Prostate gland (tissue), 2 donors: ENCODE measurements at regions not wholly inside any gene's neighbourhood (a gene's known extent, or its start where the extent isn't known, plus 50 kb on each side); places are given as distances from the start of the nearest gene placed in this dataset.

Experiments
- CTCF ChIP-seq, 4 experiments: fragments of 200-600 bp in 2 of 4; fragments of 450-650 bp in 2 of 4; sonication (generic) in 2 of 4; IDR thresholded peaks; 1 replicate in 3 of 4; 2 replicates in 1 of 4; pipeline ENCODE4 v1.5.1; 2016 to 2019; ENCODE audit warnings: antibody characterized with exemption in 4 of 4, mild to moderate bottlenecking in 2 of 4, moderate library complexity in 2 of 4
- POLR2A ChIP-seq: fragments of 450-650 bp; IDR thresholded peaks from one replicate; pipeline ENCODE4 v1.6.1; 2016; ENCODE audit warnings: antibody characterized with exemption, mild to moderate bottlenecking

- no peak for TF ChIP-seq CTCF (IDR thresholded peaks at IDR 0.05)
- no peak for TF ChIP-seq POLR2A
Measured at GRCh38 chr1:22271847-22272801, 129.2 kb upstream of the WNT4 start.
